GM18511 (cell line): ENCODE measurements at regions not wholly inside any gene's neighbourhood (a gene's known extent, or its start where the extent isn't known, plus 50 kb on each side); places are given as distances from the start of the nearest gene placed in this dataset.
"Not testable (repeated sequence)": the region's sequence is repeated elsewhere in the genome, so short reads cannot be mapped to it uniquely, and the experiment has no call there.

Experiments used
- ATAC-seq: cut with Tn5 transposase; IDR thresholded peaks from one replicate; pipeline ENCODE4 v1.9.1; 2021; ENCODE audit warnings: mild to moderate bottlenecking, moderate library complexity; ENCODE audit not compliant: unreplicated experiment

- ATAC-seq: not testable (repeated sequence)
Measured at GRCh38 chr7:67666359-67666758, 669.7 kb downstream of the TYW1 start.

- no peak for ATAC-seq
Measured at GRCh38 chr7:67671006-67671548, 674.4 kb downstream of the TYW1 start.

- ATAC-seq: no peak
Measured at GRCh38 chr7:67673861-67674260, 677.2 kb downstream of the TYW1 start.

- ATAC-seq: not testable (repeated sequence)
Measured at GRCh38 chr7:67674862-67675261, 678.2 kb downstream of the TYW1 start.

- ATAC-seq: no peak
Measured at GRCh38 chr7:67675971-67676370, 679.3 kb downstream of the TYW1 start.

GRCh38 chr7:67678419-67678818, 681.8 kb downstream of the TYW1 start:
- no peak for ATAC-seq

- ATAC-seq: no peak
Measured at GRCh38 chr7:67683628-67684027, 687.0 kb downstream of the TYW1 start.

- ATAC-seq: no peak
Measured at GRCh38 chr7:67690700-67691099, 694.1 kb downstream of the TYW1 start.

GRCh38 chr7:67692425-67692824, 695.8 kb downstream of the TYW1 start:
- no peak for ATAC-seq

GRCh38 chr7:67696124-67696523, 699.5 kb downstream of the TYW1 start:
- no peak for ATAC-seq

GRCh38 chr7:67696878-67697277, 700.2 kb downstream of the TYW1 start:
- ATAC-seq: no peak

- no peak for ATAC-seq
Measured at GRCh38 chr7:67698354-67698753, 701.7 kb downstream of the TYW1 start.

GRCh38 chr7:67705850-67706249, 709.2 kb downstream of the TYW1 start:
- no peak for ATAC-seq

- no peak for ATAC-seq
Measured at GRCh38 chr7:67711706-67712105, 715.1 kb downstream of the TYW1 start.

GRCh38 chr7:67713451-67714056, 716.9 kb downstream of the TYW1 start:
- ATAC-seq: no peak

- ATAC-seq: no peak
Measured at GRCh38 chr7:67716729-67717128, 720.1 kb downstream of the TYW1 start.

- no peak for ATAC-seq
Measured at GRCh38 chr7:67723591-67723990, 727.0 kb downstream of the TYW1 start.

- ATAC-seq: no peak
Measured at GRCh38 chr7:67724435-67724834, 727.8 kb downstream of the TYW1 start.

GRCh38 chr7:67724955-67725354, 728.3 kb downstream of the TYW1 start:
- ATAC-seq: no peak

- no peak for ATAC-seq
Measured at GRCh38 chr7:67725423-67725822, 728.8 kb downstream of the TYW1 start.

GRCh38 chr7:67729771-67730170, 733.1 kb downstream of the TYW1 start:
- ATAC-seq: no peak

GRCh38 chr7:67731704-67732103, 735.1 kb downstream of the TYW1 start:
- ATAC-seq: no peak

- no peak for ATAC-seq
Measured at GRCh38 chr7:67732898-67733297, 736.3 kb downstream of the TYW1 start.
